ENCODE measurements at regions not wholly inside any gene's neighbourhood (a gene's known extent, or its start where the extent isn't known, plus 50 kb on each side); places are given as distances from the start of the nearest gene placed in this dataset.

- Histone ChIP-seq H3K9ac (ENCODE audit: low read length) (no peak overlapping the region), H3K4me2 (ENCODE audit: low read length) (no peak overlapping the region), H3K9me3 (ENCODE audit: control insufficient read depth in 1 of 2, insufficient read depth in 1 of 2, low read depth in 1 of 2, low read length in 2 of 2) (0 out of 4 replicates have a peak, but pooled peaks cover 0 to 7% of the 10 kb centered on the region in 2 experiments), H3K4me3 (replicated peaks in 1 of 2; ENCODE audit: low read depth in 1 of 2, low read length in 2 of 2) (no peak overlapping the region), H3K27me3 (ENCODE audit: insufficient read depth, low read length) (peaks cover 11% of the 10 kb centered on the region), H3K27ac (ENCODE audit: low read depth, low read length) (no peak overlapping the region), H2AFZ (ENCODE audit: low read depth, low read length, poor library complexity, severe bottlenecking) (no peak overlapping the region), H4K20me1 (ENCODE audit: insufficient read depth) (no peaks in the 10 kb centered on the region), H3K79me2 (ENCODE audit: insufficient read depth, low read length) (no peaks in the 10 kb centered on the region), H3K4me1 (ENCODE audit: control insufficient read depth in 1 of 2, insufficient read depth in 2 of 2, low read length in 2 of 2) (peaks cover 0 to 9% of the 10 kb centered on the region in 2 experiments; a peak in 1 of 4 replicates), H3K9me2 (ENCODE audit: insufficient read depth) (no peaks in the 10 kb centered on the region), H3K36me3 (ENCODE audit: control insufficient read depth in 1 of 2, insufficient read depth in 2 of 2, low read length in 2 of 2) (no peaks in the 10 kb centered on the region)
- ATAC-seq (no peak), DNase-seq (ENCODE audit: low read depth, low spot score) (no peak)
- ChIA-PET POLR2A (no interaction called here), CTCF (no interaction called here), RAD21 (ENCODE audit: low non-redundant PET in 1 of 2, low total read pairs in 2 of 2, uncharacterized antibody in 2 of 2, unreplicated experiment in 2 of 2) (no interaction called here)
- intact Hi-C loops (cut with micrococcal nuclease) = no loop called here
- TF ChIP-seq TCF7L2 (IDR thresholded peaks at IDR 0.05; ENCODE audit: borderline replicate concordance, extremely low read depth, insufficient read depth, insufficient read length) = no peak
- TF ChIP-seq SIN3A (IDR thresholded peaks at IDR 0.05; ENCODE audit: low read depth) = no peak
- no peak for TF ChIP-seq POLR2A (IDR thresholded peaks at IDR 0.05; ENCODE audit: borderline replicate concordance, extremely low read depth, insufficient read depth, insufficient read length)
- no peak for TF ChIP-seq ZBTB33 (IDR thresholded peaks at IDR 0.05; ENCODE audit: extremely low read depth, insufficient replicate concordance, low read length)
- no peak for TF ChIP-seq ATF3 (IDR thresholded peaks at IDR 0.05)
- TF ChIP-seq EZH2 (IDR thresholded peaks at IDR 0.05) = no peak
- TF ChIP-seq SP1 (IDR thresholded peaks at IDR 0.05; ENCODE audit: low read depth) = no peak
- no peak for TF ChIP-seq FOSL1 (IDR thresholded peaks at IDR 0.05; ENCODE audit: low read depth)
- no peak for TF ChIP-seq EGR1 (IDR thresholded peaks at IDR 0.05; ENCODE audit: low read depth)
- no peak for TF ChIP-seq JUND (IDR thresholded peaks at IDR 0.05)
- no peak for TF ChIP-seq EZH2phosphoT487 (IDR thresholded peaks at IDR 0.05; ENCODE audit: borderline replicate concordance)
- TF ChIP-seq YY1 (IDR thresholded peaks at IDR 0.05; ENCODE audit: extremely low read depth, insufficient replicate concordance, low read depth, low read length) = no peak
- TF ChIP-seq REST (IDR thresholded peaks at IDR 0.05; ENCODE audit: low read depth) = no peak
- no peak for TF ChIP-seq CTCF (IDR thresholded peaks at IDR 0.05 in 2 of 3, conservative IDR thresholded peaks at IDR 0.05 in 1 of 3; ENCODE audit: borderline replicate concordance in 1 of 3, insufficient read depth in 1 of 3, low read depth in 2 of 3, low read length in 2 of 3)
- no peak for TF ChIP-seq CBX3 (IDR thresholded peaks at IDR 0.05; ENCODE audit: low read depth)
- TF ChIP-seq ZFX (IDR thresholded peaks at IDR 0.05) = no peak
- no peak for TF ChIP-seq ZNF274 (IDR thresholded peaks at IDR 0.05; ENCODE audit: low read depth, low read length)
- no peak for TF ChIP-seq SRF (IDR thresholded peaks at IDR 0.05; ENCODE audit: low read depth)
- TF ChIP-seq ELF1 (IDR thresholded peaks at IDR 0.05; ENCODE audit: borderline replicate concordance, low read depth) = no peak
- no TSS peak for BruUV-seq (replicated peaks)
Measured at GRCh38 chr10:78193189-78193588, 159.5 kb downstream of the RPS24 start.

Measured in HCT116 (cell line).